ENCODE measurements at regions not wholly inside any gene's neighbourhood (a gene's known extent, or its start where the extent isn't known, plus 50 kb on each side); places are given as distances from the start of the nearest gene placed in this dataset.

GRCh38 chr9:12973710-12974109, 198.9 kb downstream of the LURAP1L start:
- POLR2A ChIA-PET (ENCODE audit: low non-redundant PET), result no interaction called here
- H3K27ac ChIP-seq (ENCODE audit: low read depth, low read length, poor library complexity, severe bottlenecking), result no peak overlapping the region

GRCh38 chr9:12974671-12975070, 199.9 kb downstream of the LURAP1L start:
- CTCF ChIA-PET, result no interaction called here
- Histone ChIP-seq H3K4me3 (ENCODE audit: low read depth, low read length, poor library complexity, severe bottlenecking) (no peak overlapping the region), H3K27ac (ENCODE audit: low read depth, low read length, poor library complexity, severe bottlenecking) (no peak overlapping the region), H3K36me3 (ENCODE audit: insufficient read depth, low read length, poor library complexity, severe bottlenecking) (no peaks in the 10 kb centered on the region), H3K4me1 (ENCODE audit: insufficient read depth, low read length, poor library complexity, severe bottlenecking) (no peaks in the 10 kb centered on the region), H3K27me3 (replicated peaks; ENCODE audit: insufficient read depth, low read depth, low read length, poor library complexity) (no peaks in the 10 kb centered on the region), H3K9me3 (ENCODE audit: low read depth, low read length, poor library complexity, severe bottlenecking) (no peaks in the 10 kb centered on the region)
- POLR2A ChIA-PET (ENCODE audit: low non-redundant PET), result no interaction called here
- intact Hi-C loops (cut with micrococcal nuclease; ENCODE audit: unreplicated experiment), result no loop called here
- no TSS peak for BruUV-seq (replicated peaks)
- TF ChIP-seq CTCF (conservative IDR thresholded peaks at IDR 0.05; ENCODE audit: low read depth, low read length), result no peak
- no peak for TF ChIP-seq EZH2 (IDR thresholded peaks at IDR 0.05; ENCODE audit: borderline replicate concordance, low read depth, low read length, poor library complexity, severe bottlenecking)
- DNase-seq (ENCODE audit: low spot score), result no peak

More at GRCh38 chr9:12973710-12974109, 198.9 kb downstream of the LURAP1L start:
- Histone ChIP-seq H3K9me3 (ENCODE audit: low read depth, low read length, poor library complexity, severe bottlenecking) (no peaks in the 10 kb centered on the region), H3K27me3 (replicated peaks; ENCODE audit: insufficient read depth, low read depth, low read length, poor library complexity) (no peaks in the 10 kb centered on the region), H3K36me3 (ENCODE audit: insufficient read depth, low read length, poor library complexity, severe bottlenecking) (no peaks in the 10 kb centered on the region), H3K4me1 (ENCODE audit: insufficient read depth, low read length, poor library complexity, severe bottlenecking) (no peaks in the 10 kb centered on the region), H3K4me3 (ENCODE audit: low read depth, low read length, poor library complexity, severe bottlenecking) (no peak overlapping the region)
- no peak for DNase-seq (ENCODE audit: low spot score)
- CTCF ChIA-PET, result no interaction called here
- intact Hi-C loops (cut with micrococcal nuclease; ENCODE audit: unreplicated experiment), result no loop called here
- BruUV-seq (replicated peaks), result no TSS peak
- TF ChIP-seq CTCF (conservative IDR thresholded peaks at IDR 0.05; ENCODE audit: low read depth, low read length) (no peak), EZH2 (IDR thresholded peaks at IDR 0.05; ENCODE audit: borderline replicate concordance, low read depth, low read length, poor library complexity, severe bottlenecking) (no peak)

GRCh38 chr9:12975496-12975895, 200.7 kb downstream of the LURAP1L start:
- intact Hi-C loops (cut with micrococcal nuclease; ENCODE audit: unreplicated experiment), result no loop called here
- Histone ChIP-seq H3K4me3 (ENCODE audit: low read depth, low read length, poor library complexity, severe bottlenecking) (no peak overlapping the region), H3K9me3 (ENCODE audit: low read depth, low read length, poor library complexity, severe bottlenecking) (no peaks in the 10 kb centered on the region), H3K4me1 (ENCODE audit: insufficient read depth, low read length, poor library complexity, severe bottlenecking) (no peaks in the 10 kb centered on the region), H3K27me3 (replicated peaks; ENCODE audit: insufficient read depth, low read depth, low read length, poor library complexity) (no peaks in the 10 kb centered on the region), H3K36me3 (ENCODE audit: insufficient read depth, low read length, poor library complexity, severe bottlenecking) (no peaks in the 10 kb centered on the region), H3K27ac (ENCODE audit: low read depth, low read length, poor library complexity, severe bottlenecking) (no peak overlapping the region)
- CTCF ChIA-PET, result no interaction called here
- POLR2A ChIA-PET (ENCODE audit: low non-redundant PET), result no interaction called here
- DNase-seq (ENCODE audit: low spot score), result no peak
- no TSS peak for BruUV-seq (replicated peaks)
- TF ChIP-seq EZH2 (IDR thresholded peaks at IDR 0.05; ENCODE audit: borderline replicate concordance, low read depth, low read length, poor library complexity, severe bottlenecking), result no peak
- no peak for TF ChIP-seq CTCF (conservative IDR thresholded peaks at IDR 0.05; ENCODE audit: low read depth, low read length)

Data from A673 (cell line).